Esophagus squamous epithelium (tissue), 4 donors: ENCODE measurements at regions not wholly inside any gene's neighbourhood (a gene's known extent, or its start where the extent isn't known, plus 50 kb on each side); places are given as distances from the start of the nearest gene placed in this dataset.

ENCODE experiments used
- CTCF ChIP-seq, 6 experiments: fragments of 450-650 bp in 4 of 6; fragments of 200-600 bp in 2 of 6; sonication (generic) in 2 of 6; IDR thresholded peaks; one replicate each; pipeline ENCODE4 v1.5.1; 2016 to 2019; ENCODE audit warnings: antibody characterized with exemption in 6 of 6, mild to moderate bottlenecking in 4 of 6, moderate library complexity in 4 of 6
- POLR2A ChIP-seq, 4 donors: fragments of 450-650 bp; IDR thresholded peaks; one replicate each; pipeline ENCODE4 v1.6.1; 2017; ENCODE audit warnings: antibody characterized with exemption in 4 of 4, mild to moderate bottlenecking in 4 of 4, moderate library complexity in 3 of 4

DNA sequence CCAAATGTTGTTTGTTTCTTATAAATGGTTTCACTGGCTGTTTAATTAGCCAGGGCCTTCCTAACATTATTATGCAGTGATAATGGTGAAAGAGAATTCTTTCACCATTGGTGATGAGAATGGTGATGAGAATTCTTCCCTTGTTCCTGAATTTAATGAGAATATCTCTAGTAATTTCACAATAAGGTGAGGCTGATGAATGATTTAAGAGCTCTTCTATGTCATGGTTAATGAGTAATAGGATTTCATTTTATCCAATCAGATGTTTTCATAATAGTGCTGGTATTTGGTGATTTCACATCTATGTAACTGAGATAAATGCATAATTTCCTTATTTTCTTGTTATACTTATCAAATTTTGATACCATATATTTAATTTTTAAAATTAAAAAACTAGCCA, 535.7 kb upstream of the ZEB2 start:
- TF ChIP-seq CTCF (IDR thresholded peaks at IDR 0.05) (no peak), POLR2A (IDR thresholded peaks at IDR 0.05) (no peak)
